Activated CD8-positive, alpha-beta T cell treated with anti-CD3 and anti-CD28 coated beads for 36 hours (primary cell): ENCODE measurements at regions not wholly inside any gene's neighbourhood (a gene's known extent, or its start where the extent isn't known, plus 50 kb on each side); places are given as distances from the start of the nearest gene placed in this dataset.
"Not testable (repeated sequence)": the region's sequence is repeated elsewhere in the genome, so short reads cannot be mapped to it uniquely, and the experiment has no call there.

Experiments used
- ATAC-seq: fragments of 200-7000 bp; cut with Tn5 transposase; one replicate; pipeline ENCODE4 v1.10.0; 2021; ENCODE audit warnings: mild to moderate bottlenecking, moderate library complexity
- CTCF ChIA-PET: fragments of 350-600 bp; sonication (Branson Sonifier 250); formaldehyde crosslinking; loops from one replicate; lab custom pipeline; 2021; ENCODE audit warnings: antibody characterized with exemption; lab: Charles Lee
- POLR2A ChIA-PET: fragments of 350-600 bp; sonication (Branson Sonifier 250); formaldehyde crosslinking; loops from one replicate; lab custom pipeline; 2021; ENCODE audit warnings: antibody characterized with exemption; lab: Charles Lee
- DNase-seq: peaks from one replicate; pipeline ENCODE4 v3.0.0-alpha.2; 2020
- H3K27ac Mint-ChIP-seq: one replicate; pipeline ENCODE4 v1.8.0; 2021; ENCODE audit warnings: mild to moderate bottlenecking, mixed read lengths
- H3K27me3 Mint-ChIP-seq: one replicate; pipeline ENCODE4 v1.8.0; 2021; ENCODE audit warnings: mixed read lengths
- H3K36me3 Mint-ChIP-seq: one replicate; pipeline ENCODE4 v1.8.0; 2021; ENCODE audit warnings: low read depth, mixed read lengths
- H3K4me1 Mint-ChIP-seq: one replicate; pipeline ENCODE4 v1.8.0; 2021; ENCODE audit warnings: low read depth, mixed read lengths
- H3K4me3 Mint-ChIP-seq: one replicate; pipeline ENCODE4 v1.8.0; 2021; ENCODE audit warnings: mild to moderate bottlenecking, moderate library complexity, mixed read lengths
- H3K9me3 Mint-ChIP-seq: one replicate; pipeline ENCODE4 v1.8.0; 2021; ENCODE audit warnings: mixed read lengths
- CTCF ChIP-seq: fragments of 200-600 bp; IDR thresholded peaks from one replicate; pipeline ENCODE4 v1.8.0; 2022; ENCODE audit warnings: antibody characterized with exemption, mild to moderate bottlenecking
- intact Hi-C: fragments of 100-400 bp; cut with micrococcal nuclease; formaldehyde crosslinking; loops from one replicate; pipeline ENCODE4 v1.10.0; 2022

GRCh38 chr14:104268295-104268694 lies 129.9 kb downstream of the KIF26A start:
- Mint-ChIP-seq H3K36me3 (no peaks in the 10 kb centered on the region), H3K4me3 (no peak overlapping the region), H3K9me3 (no peaks in the 10 kb centered on the region), H3K27ac (no peak overlapping the region), H3K27me3 (no peaks in the 10 kb centered on the region), H3K4me1 (no peaks in the 10 kb centered on the region)
- CTCF ChIA-PET = interaction anchor here (0.7 kb wide), 1 partner anchor 362 kb away, joined by 3 read pairs; no protein-coding TSS in a partner anchor
- no peak for ATAC-seq
- intact Hi-C loops = no loop called here
- no peak for DNase-seq
- no peak for TF ChIP-seq CTCF
- POLR2A ChIA-PET = no interaction called here

GRCh38 chr14:104268725-104269436 lies 130.5 kb downstream of the KIF26A start:
- H3K4me3 Mint-ChIP-seq = no peak overlapping the region
- ChIA-PET CTCF (no interaction called here), POLR2A (no interaction called here)
- no peak overlapping the region for H3K27ac Mint-ChIP-seq
- TF ChIP-seq CTCF = no peak
- no peaks in the 10 kb centered on the region for H3K36me3 Mint-ChIP-seq
- no peak for ATAC-seq
- intact Hi-C loops = no loop called here
- no peaks in the 10 kb centered on the region for H3K9me3 Mint-ChIP-seq
- no peaks in the 10 kb centered on the region for H3K27me3 Mint-ChIP-seq
- no peak for DNase-seq
- H3K4me1 Mint-ChIP-seq = no peaks in the 10 kb centered on the region

- H3K27ac Mint-ChIP-seq, H3K36me3 Mint-ChIP-seq, H3K4me3 Mint-ChIP-seq, H3K9me3 Mint-ChIP-seq, H3K27me3 Mint-ChIP-seq, DNase-seq, POLR2A ChIA-PET, CTCF ChIA-PET, ATAC-seq, intact Hi-C loops, H3K4me1 Mint-ChIP-seq: not testable (repeated sequence)
Measured at GRCh38 chr14:104269511-104270241, 131.3 kb downstream of the KIF26A start.

GRCh38 chr14:104271391-104271790 lies 133.0 kb downstream of the KIF26A start:
- POLR2A ChIA-PET = no interaction called here
- TF ChIP-seq CTCF = no peak
- H3K4me3 Mint-ChIP-seq = no peak overlapping the region
- H3K9me3 Mint-ChIP-seq = no peaks in the 10 kb centered on the region
- no peak for DNase-seq
- H3K36me3 Mint-ChIP-seq = no peaks in the 10 kb centered on the region
- no peaks in the 10 kb centered on the region for H3K4me1 Mint-ChIP-seq
- intact Hi-C loops = no loop called here
- CTCF ChIA-PET = no interaction called here
- no peaks in the 10 kb centered on the region for H3K27me3 Mint-ChIP-seq
- no peak for ATAC-seq
- no peak overlapping the region for H3K27ac Mint-ChIP-seq

- TF ChIP-seq CTCF = no peak
- no peaks in the 10 kb centered on the region for H3K36me3 Mint-ChIP-seq
- intact Hi-C loops = no loop called here
- H3K27ac Mint-ChIP-seq = no peak overlapping the region
- no peak overlapping the region for H3K4me3 Mint-ChIP-seq
- H3K4me1 Mint-ChIP-seq = no peaks in the 10 kb centered on the region
- DNase-seq (no peak), ATAC-seq (no peak)
- ChIA-PET CTCF (no interaction called here), POLR2A (no interaction called here)
- H3K27me3 Mint-ChIP-seq = peaks cover 6% of the 10 kb centered on the region
- no peaks in the 10 kb centered on the region for H3K9me3 Mint-ChIP-seq
Measured at GRCh38 chr14:104274806-104275205, 136.4 kb downstream of the KIF26A start.
